IPS DF 6.9 (cell line): ENCODE measurements at regions not wholly inside any gene's neighbourhood (a gene's known extent, or its start where the extent isn't known, plus 50 kb on each side); places are given as distances from the start of the nearest gene placed in this dataset.

Source experiments
- DNase-seq: peaks from one replicate; pipeline ENCODE4 v3.0.0-alpha.2; 2013; ENCODE audit warnings: low read depth, low spot score
- H3K27ac ChIP-seq: one replicate; pipeline ENCODE4 v1.5.1; 2013; ENCODE audit warnings: low read length, control low read depth
- H3K27me3 ChIP-seq: 2 replicates; pipeline ENCODE4 v1.6.1; 2013; ENCODE audit warnings: mild to moderate bottlenecking, low read length; ENCODE audit not compliant: control insufficient read depth, insufficient read depth
- H3K36me3 ChIP-seq: 2 replicates; pipeline ENCODE4 v1.6.1; 2013; ENCODE audit warnings: low read length; ENCODE audit not compliant: control insufficient read depth, insufficient read depth
- H3K4me1 ChIP-seq: 2 replicates; pipeline ENCODE4 v1.6.1; 2013; ENCODE audit warnings: low read length; ENCODE audit not compliant: control insufficient read depth, insufficient read depth
- H3K4me3 ChIP-seq: 2 replicates; pipeline ENCODE4 v1.5.1; 2013; ENCODE audit warnings: mild to moderate bottlenecking, low read length
- H3K9me3 ChIP-seq: 2 replicates; pipeline ENCODE4 v1.6.1; 2013; ENCODE audit warnings: low read length, inconsistent platforms; ENCODE audit not compliant: control insufficient read depth, insufficient read depth
- WGBS: extraction: QIAGEN DNeasy Blood & Tissue Kit; methylation state at CpG from one replicate; pipeline ENCODE4 v1.1.7; 2013; ENCODE audit warnings: mixed read lengths, missing lambda C conversion rate; ENCODE audit not compliant: insufficient read length, insufficient coverage; 5-methylcytosine and 5-hydroxymethylcytosine counted together

GRCh38 chr12:115324949-115325593, 641.1 kb upstream of the TBX3 start:
- Histone ChIP-seq H3K4me1 (no peaks in the 10 kb centered on the region), H3K27me3 (no peaks in the 10 kb centered on the region), H3K36me3 (no peaks in the 10 kb centered on the region), H3K9me3 (no peaks in the 10 kb centered on the region), H3K27ac (no peak overlapping the region), H3K4me3 (no peak overlapping the region)
- no CpG with 5 or more reads among the region's 5 CpGs for WGBS
- no peak for DNase-seq

- H3K27me3 ChIP-seq, result no peaks in the 10 kb centered on the region
- H3K36me3 ChIP-seq, result no peaks in the 10 kb centered on the region
- WGBS, result 88% methylated on average over 2 of the region's 3 CpGs
- H3K4me3 ChIP-seq, result no peak overlapping the region
- DNase-seq, result no peak
- no peaks in the 10 kb centered on the region for H3K9me3 ChIP-seq
- H3K4me1 ChIP-seq, result no peaks in the 10 kb centered on the region
- H3K27ac ChIP-seq, result no peak overlapping the region
These were observed 639.4 kb upstream of the TBX3 start for GRCh38 chr12:115323223-115323905.

- H3K9me3 ChIP-seq, result no peaks in the 10 kb centered on the region
- no peak overlapping the region for H3K4me3 ChIP-seq
- DNase-seq, result no peak
- no CpG with 5 or more reads among the region's 4 CpGs for WGBS
- H3K36me3 ChIP-seq, result no peaks in the 10 kb centered on the region
- H3K4me1 ChIP-seq, result no peaks in the 10 kb centered on the region
- H3K27ac ChIP-seq, result no peak overlapping the region
- H3K27me3 ChIP-seq, result no peaks in the 10 kb centered on the region
These were observed 638.3 kb upstream of the TBX3 start for GRCh38 chr12:115322275-115322674.

- H3K4me3 ChIP-seq, result no peak overlapping the region
- WGBS, result no CpG with 5 or more reads among the region's 8 CpGs
These were observed 637.0 kb upstream of the TBX3 start for GRCh38 chr12:115320967-115321366.

GRCh38 chr12:115320451-115320850, 636.5 kb upstream of the TBX3 start:
- H3K36me3 ChIP-seq, result no peaks in the 10 kb centered on the region
- no CpG with 5 or more reads among the region's 5 CpGs for WGBS
- no peak overlapping the region for H3K4me3 ChIP-seq
- no peak for DNase-seq
- H3K27me3 ChIP-seq, result no peaks in the 10 kb centered on the region
- no peaks in the 10 kb centered on the region for H3K9me3 ChIP-seq
- no peak overlapping the region for H3K27ac ChIP-seq
- no peaks in the 10 kb centered on the region for H3K4me1 ChIP-seq

More at GRCh38 chr12:115320967-115321366, 637.0 kb upstream of the TBX3 start:
- Histone ChIP-seq H3K9me3 (no peaks in the 10 kb centered on the region), H3K4me1 (no peaks in the 10 kb centered on the region), H3K27ac (no peak overlapping the region), H3K27me3 (no peaks in the 10 kb centered on the region), H3K36me3 (no peaks in the 10 kb centered on the region)
- DNase-seq, result no peak

GRCh38 chr12:115319446-115320040, 635.6 kb upstream of the TBX3 start:
- no peak for DNase-seq
- Histone ChIP-seq H3K36me3 (no peaks in the 10 kb centered on the region), H3K27me3 (no peaks in the 10 kb centered on the region), H3K4me1 (no peaks in the 10 kb centered on the region), H3K4me3 (no peak overlapping the region), H3K27ac (no peak overlapping the region), H3K9me3 (no peaks in the 10 kb centered on the region)
- no CpG with 5 or more reads among the region's 8 CpGs for WGBS

- Histone ChIP-seq H3K4me1 (no peaks in the 10 kb centered on the region), H3K4me3 (no peak overlapping the region), H3K9me3 (no peaks in the 10 kb centered on the region), H3K27me3 (no peaks in the 10 kb centered on the region), H3K36me3 (no peaks in the 10 kb centered on the region), H3K27ac (no peak overlapping the region)
- WGBS, result no CpG with 5 or more reads among the region's 2 CpGs
- no peak for DNase-seq
These were observed 630.0 kb upstream of the TBX3 start for GRCh38 chr12:115313929-115314328.

GRCh38 chr12:115312901-115313300, 628.9 kb upstream of the TBX3 start:
- WGBS, result no CpG with 5 or more reads among the region's 3 CpGs

GRCh38 chr12:115311875-115312274, 627.9 kb upstream of the TBX3 start:
- no peaks in the 10 kb centered on the region for H3K27me3 ChIP-seq
- no peaks in the 10 kb centered on the region for H3K4me1 ChIP-seq
- DNase-seq, result no peak
- WGBS, result no CpG with 5 or more reads among the region's 4 CpGs
- no peaks in the 10 kb centered on the region for H3K9me3 ChIP-seq
- H3K27ac ChIP-seq, result no peak overlapping the region
- no peaks in the 10 kb centered on the region for H3K36me3 ChIP-seq
- H3K4me3 ChIP-seq, result no peak overlapping the region

More at GRCh38 chr12:115312901-115313300, 628.9 kb upstream of the TBX3 start:
- DNase-seq, result no peak
- Histone ChIP-seq H3K4me3 (no peak overlapping the region), H3K27ac (no peak overlapping the region), H3K4me1 (no peaks in the 10 kb centered on the region), H3K36me3 (no peaks in the 10 kb centered on the region), H3K9me3 (no peaks in the 10 kb centered on the region), H3K27me3 (no peaks in the 10 kb centered on the region)

- Histone ChIP-seq H3K27me3 (no peaks in the 10 kb centered on the region), H3K4me3 (no peak overlapping the region), H3K9me3 (no peaks in the 10 kb centered on the region), H3K27ac (no peak overlapping the region), H3K36me3 (no peaks in the 10 kb centered on the region), H3K4me1 (no peaks in the 10 kb centered on the region)
- no peak for DNase-seq
- WGBS, result no CpG with 5 or more reads among the region's 1 CpG
These were observed 624.9 kb upstream of the TBX3 start for GRCh38 chr12:115308918-115309317.
